ENCODE measurements at regions not wholly inside any gene's neighbourhood (a gene's known extent, or its start where the extent isn't known, plus 50 kb on each side); places are given as distances from the start of the nearest gene placed in this dataset.

DNA sequence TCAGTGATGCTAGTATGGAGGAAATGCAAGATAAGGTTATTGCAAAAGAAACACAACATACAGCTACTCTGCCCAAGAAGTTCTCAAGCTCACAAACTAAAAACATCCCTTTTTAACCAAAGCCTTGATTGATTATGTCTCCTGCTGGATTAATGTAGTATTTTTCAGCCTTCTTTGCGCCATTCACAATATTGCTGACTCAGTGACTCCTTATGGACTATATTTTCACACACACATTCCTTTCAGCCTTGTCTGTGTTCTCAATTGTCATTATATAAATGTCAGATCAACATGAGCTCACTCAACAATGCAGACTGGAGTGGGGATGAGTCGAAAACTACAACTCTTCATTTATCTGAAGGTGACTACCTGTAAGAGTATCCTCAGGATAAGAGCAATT lies 579.3 kb upstream of the CDH8 start:
- TF ChIP-seq, protein P1, sequence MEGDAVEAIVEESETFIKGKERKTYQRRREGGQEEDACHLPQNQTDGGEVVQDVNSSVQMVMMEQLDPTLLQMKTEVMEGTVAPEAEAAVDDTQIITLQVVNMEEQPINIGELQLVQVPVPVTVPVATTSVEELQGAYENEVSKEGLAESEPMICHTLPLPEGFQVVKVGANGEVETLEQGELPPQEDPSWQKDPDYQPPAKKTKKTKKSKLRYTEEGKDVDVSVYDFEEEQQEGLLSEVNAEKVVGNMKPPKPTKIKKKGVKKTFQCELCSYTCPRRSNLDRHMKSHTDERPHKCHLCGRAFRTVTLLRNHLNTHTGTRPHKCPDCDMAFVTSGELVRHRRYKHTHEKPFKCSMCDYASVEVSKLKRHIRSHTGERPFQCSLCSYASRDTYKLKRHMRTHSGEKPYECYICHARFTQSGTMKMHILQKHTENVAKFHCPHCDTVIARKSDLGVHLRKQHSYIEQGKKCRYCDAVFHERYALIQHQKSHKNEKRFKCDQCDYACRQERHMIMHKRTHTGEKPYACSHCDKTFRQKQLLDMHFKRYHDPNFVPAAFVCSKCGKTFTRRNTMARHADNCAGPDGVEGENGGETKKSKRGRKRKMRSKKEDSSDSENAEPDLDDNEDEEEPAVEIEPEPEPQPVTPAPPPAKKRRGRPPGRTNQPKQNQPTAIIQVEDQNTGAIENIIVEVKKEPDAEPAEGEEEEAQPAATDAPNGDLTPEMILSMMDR (IDR thresholded peaks at IDR 0.05): no peak
- no peak for TF ChIP-seq POLR2A (IDR thresholded peaks at IDR 0.05)

All from vagina (tissue), 2 donors.